Mesendoderm (in vitro differentiated cells): ENCODE measurements at regions not wholly inside any gene's neighbourhood (a gene's known extent, or its start where the extent isn't known, plus 50 kb on each side); places are given as distances from the start of the nearest gene placed in this dataset.

Source experiments
- DNase-seq: peaks from one replicate; pipeline ENCODE4 v3.0.0; 2013
- H2AK5ac ChIP-seq: 2 replicates; pipeline ENCODE4 v1.6.1; 2013; ENCODE audit warnings: low read length, inconsistent platforms
- H2BK120ac ChIP-seq: 2 replicates; pipeline ENCODE4 v1.6.1; 2013; ENCODE audit warnings: low read depth, mild to moderate bottlenecking, low read length, moderate library complexity, mixed read lengths
- H2BK15ac ChIP-seq: replicated peaks from 2 replicates; pipeline ENCODE4 v1.6.1; 2013; ENCODE audit warnings: low read depth, mild to moderate bottlenecking, moderate library complexity
- H2BK5ac ChIP-seq: 2 replicates; pipeline ENCODE4 v1.6.1; 2013; ENCODE audit warnings: low read length, inconsistent platforms
- H3K18ac ChIP-seq: 2 replicates; pipeline ENCODE4 v1.6.1; 2013; ENCODE audit warnings: mild to moderate bottlenecking, low read length, mixed read lengths
- H3K23ac ChIP-seq: one replicate; pipeline ENCODE4 v1.6.1; 2013; ENCODE audit warnings: low read length
- H3K27ac ChIP-seq: 2 replicates; pipeline ENCODE4 v1.5.1; 2013; ENCODE audit warnings: low read depth, mild to moderate bottlenecking, inconsistent platforms, low read length, moderate library complexity
- H3K27me3 ChIP-seq: 2 replicates; pipeline ENCODE4 v1.6.1; 2013; ENCODE audit warnings: low read length, control low read depth, mild to moderate bottlenecking, inconsistent platforms; ENCODE audit not compliant: insufficient read depth, poor library complexity
- H3K36me3 ChIP-seq: 2 replicates; pipeline ENCODE4 v1.6.1; 2013; ENCODE audit warnings: low read length, inconsistent platforms; ENCODE audit not compliant: control insufficient read depth, insufficient read depth
- H3K4ac ChIP-seq: one replicate; pipeline ENCODE4 v1.6.1; 2013; ENCODE audit warnings: low read depth, mild to moderate bottlenecking, low read length, moderate library complexity
- H3K4me1 ChIP-seq: 2 replicates; pipeline ENCODE4 v1.6.1; 2013; ENCODE audit warnings: low read depth, low read length, inconsistent platforms; ENCODE audit not compliant: control insufficient read depth
- H3K4me2 ChIP-seq: 2 replicates; pipeline ENCODE4 v1.6.1; 2013; ENCODE audit warnings: low read length
- H3K4me3 ChIP-seq: 2 replicates; pipeline ENCODE4 v1.5.1; 2013; ENCODE audit warnings: mild to moderate bottlenecking, low read length
- H3K56ac ChIP-seq: one replicate; pipeline ENCODE4 v1.6.1; 2013; ENCODE audit warnings: low read length
- H3K79me1 ChIP-seq: 2 replicates; pipeline ENCODE4 v1.6.1; 2013; ENCODE audit warnings: low read length, inconsistent platforms
- H3K79me2 ChIP-seq: 2 replicates; pipeline ENCODE4 v1.6.1; 2013; ENCODE audit warnings: mild to moderate bottlenecking, low read length; ENCODE audit not compliant: control insufficient read depth, insufficient read depth
- H3K9ac ChIP-seq: 2 replicates; pipeline ENCODE4 v1.6.1; 2013; ENCODE audit warnings: low read length, inconsistent platforms
- H4K5ac ChIP-seq: one replicate; pipeline ENCODE4 v1.6.1; 2013; ENCODE audit warnings: low read length
- H4K8ac ChIP-seq: one replicate; pipeline ENCODE4 v1.6.1; 2013; ENCODE audit warnings: low read depth, mild to moderate bottlenecking, control low read depth, low read length, moderate library complexity
- WGBS: extraction: QIAGEN DNeasy Blood & Tissue Kit; methylation state at CpG from one replicate; pipeline ENCODE4 v1.1.7; 2013; ENCODE audit warnings: low lambda C conversion rate, missing lambda C conversion rate; ENCODE audit not compliant: insufficient coverage; ENCODE audit errors: extremely low coverage; 5-methylcytosine and 5-hydroxymethylcytosine counted together

GRCh38 chr3:102673271-102674115 is 238.7 kb downstream of the ZPLD1 start:
- Histone ChIP-seq H3K23ac (no peak overlapping the region), H3K4me1 (peaks cover 1% of the 10 kb centered on the region), H3K4ac (no peak overlapping the region), H3K56ac (no peak overlapping the region), H3K4me3 (no peak overlapping the region), H3K36me3 (no peaks in the 10 kb centered on the region), H2BK15ac (no peak overlapping the region), H3K79me1 (no peaks in the 10 kb centered on the region), H3K9ac (no peak overlapping the region), H3K18ac (no peak overlapping the region), H3K4me2 (no peak overlapping the region), H4K5ac (no peak overlapping the region), H3K27me3 (no peaks in the 10 kb centered on the region), H2BK120ac (no peak overlapping the region), H3K27ac (no peak overlapping the region), H3K79me2 (no peaks in the 10 kb centered on the region), H2AK5ac (no peak overlapping the region), H2BK5ac (no peak overlapping the region), H4K8ac (no peak overlapping the region)
- peak; percentile 89 for DNase-seq
- no CpG with 5 or more reads among the region's 16 CpGs for WGBS

GRCh38 chr3:102674284-102674683 is 239.5 kb downstream of the ZPLD1 start:
- DNase-seq = no peak
- Histone ChIP-seq H3K23ac (no peak overlapping the region), H2BK120ac (no peak overlapping the region), H2BK15ac (no peak overlapping the region), H3K79me2 (no peaks in the 10 kb centered on the region), H2AK5ac (no peak overlapping the region), H3K27me3 (no peaks in the 10 kb centered on the region), H3K36me3 (no peaks in the 10 kb centered on the region), H3K4ac (no peak overlapping the region), H3K4me1 (peaks cover 1% of the 10 kb centered on the region), H3K79me1 (no peaks in the 10 kb centered on the region), H3K56ac (no peak overlapping the region), H3K27ac (no peak overlapping the region), H3K4me2 (no peak overlapping the region), H4K5ac (no peak overlapping the region), H3K9ac (no peak overlapping the region), H3K4me3 (no peak overlapping the region), H3K18ac (no peak overlapping the region), H2BK5ac (no peak overlapping the region), H4K8ac (no peak overlapping the region)
- WGBS = no CpG with 5 or more reads among the region's 7 CpGs

DNA sequence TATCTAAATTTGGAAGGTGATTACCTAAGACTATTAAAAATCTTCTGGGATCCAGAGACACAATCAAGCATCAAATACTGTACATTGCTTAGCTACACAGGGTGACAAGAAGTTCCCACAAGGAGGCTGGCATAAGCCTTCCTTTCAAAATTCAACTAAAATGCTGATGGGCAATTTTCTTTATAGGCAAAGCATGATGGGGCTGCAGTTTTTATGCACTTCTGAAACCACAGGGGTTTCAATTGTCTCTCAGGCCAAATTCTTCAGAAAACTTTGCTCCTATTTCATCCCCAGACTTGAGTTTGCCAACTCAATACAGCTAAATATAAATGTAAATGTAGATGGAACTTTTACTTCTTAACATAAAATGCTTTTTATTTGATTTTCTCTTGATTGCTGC is 241.6 kb downstream of the ZPLD1 start:
- H3K36me3 ChIP-seq = no peaks in the 10 kb centered on the region
- H2BK15ac ChIP-seq = no peak overlapping the region
- H2BK5ac ChIP-seq = no peak overlapping the region

GRCh38 chr3:102682741-102683140 is 247.9 kb downstream of the ZPLD1 start:
- Histone ChIP-seq H3K9ac (no peak overlapping the region), H2BK15ac (no peak overlapping the region), H3K79me2 (no peaks in the 10 kb centered on the region), H3K27ac (no peak overlapping the region), H3K18ac (no peak overlapping the region), H3K36me3 (no peaks in the 10 kb centered on the region), H2BK5ac (no peak overlapping the region), H3K27me3 (no peaks in the 10 kb centered on the region), H3K4me3 (no peak overlapping the region), H3K4me2 (no peak overlapping the region), H3K4me1 (peaks cover 5% of the 10 kb centered on the region), H3K4ac (no peak overlapping the region), H4K5ac (no peak overlapping the region), H4K8ac (no peak overlapping the region), H2BK120ac (no peak overlapping the region), H2AK5ac (no peak overlapping the region), H3K23ac (no peak overlapping the region), H3K56ac (no peak overlapping the region), H3K79me1 (no peaks in the 10 kb centered on the region)
- no peak for DNase-seq

More for the DNA sequence above, 241.6 kb downstream of the ZPLD1 start:
- Histone ChIP-seq H3K4me3 (no peak overlapping the region), H3K4me2 (no peak overlapping the region), H3K79me2 (no peaks in the 10 kb centered on the region), H3K18ac (no peak overlapping the region), H3K9ac (no peak overlapping the region), H3K79me1 (no peaks in the 10 kb centered on the region), H3K4ac (no peak overlapping the region), H2AK5ac (no peak overlapping the region), H3K4me1 (peaks cover 3% of the 10 kb centered on the region), H3K27ac (no peak overlapping the region), H3K56ac (no peak overlapping the region), H3K23ac (no peak overlapping the region), H4K8ac (no peak overlapping the region), H4K5ac (no peak overlapping the region), H3K27me3 (no peaks in the 10 kb centered on the region), H2BK120ac (no peak overlapping the region)
- no peak for DNase-seq

DNA sequence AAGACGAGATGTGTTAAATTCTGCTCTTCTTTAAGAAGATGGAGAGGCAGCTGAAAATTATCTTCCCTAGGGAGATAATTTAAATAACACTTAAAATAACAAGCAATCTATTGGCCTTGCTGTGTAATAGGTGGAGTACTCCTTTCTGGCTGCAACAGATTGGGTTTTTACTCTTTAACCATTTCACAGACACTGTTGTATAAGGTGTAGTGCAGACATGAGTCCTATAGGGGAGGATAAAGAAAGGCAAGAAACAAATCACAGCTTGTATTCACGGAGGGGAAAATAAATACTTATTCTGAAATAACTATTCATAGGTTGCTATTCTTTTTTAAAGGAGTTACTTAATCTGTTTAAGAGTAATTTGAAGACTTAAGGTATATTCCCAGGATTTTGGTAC is 252.0 kb downstream of the ZPLD1 start:
- H3K4me3 ChIP-seq = no peak overlapping the region
- no CpG with 5 or more reads among the region's 2 CpGs for WGBS
- H2BK120ac ChIP-seq = no peak overlapping the region
- no peaks in the 10 kb centered on the region for H3K36me3 ChIP-seq
- H3K79me2 ChIP-seq = no peaks in the 10 kb centered on the region
- no peak overlapping the region for H3K23ac ChIP-seq
- H3K18ac ChIP-seq = no peak overlapping the region
- H3K4ac ChIP-seq = no peak overlapping the region
- DNase-seq = no peak
- no peak overlapping the region for H3K56ac ChIP-seq
- no peaks in the 10 kb centered on the region for H3K27me3 ChIP-seq
- H2BK15ac ChIP-seq = no peak overlapping the region
- H2AK5ac ChIP-seq = no peak overlapping the region
- no peak overlapping the region for H2BK5ac ChIP-seq
- no peak overlapping the region for H3K4me2 ChIP-seq
- H3K4me1 ChIP-seq = peaks cover 3% of the 10 kb centered on the region
- no peak overlapping the region for H3K27ac ChIP-seq
- H4K8ac ChIP-seq = no peak overlapping the region
- no peak overlapping the region for H4K5ac ChIP-seq
- H3K79me1 ChIP-seq = no peaks in the 10 kb centered on the region
- H3K9ac ChIP-seq = no peak overlapping the region
